ENCODE measurements at regions not wholly inside any gene's neighbourhood (a gene's known extent, or its start where the extent isn't known, plus 50 kb on each side); places are given as distances from the start of the nearest gene placed in this dataset.
A peak's percentile ranks its signal among the peaks of the same experiment; 100 is the strongest.

DNA sequence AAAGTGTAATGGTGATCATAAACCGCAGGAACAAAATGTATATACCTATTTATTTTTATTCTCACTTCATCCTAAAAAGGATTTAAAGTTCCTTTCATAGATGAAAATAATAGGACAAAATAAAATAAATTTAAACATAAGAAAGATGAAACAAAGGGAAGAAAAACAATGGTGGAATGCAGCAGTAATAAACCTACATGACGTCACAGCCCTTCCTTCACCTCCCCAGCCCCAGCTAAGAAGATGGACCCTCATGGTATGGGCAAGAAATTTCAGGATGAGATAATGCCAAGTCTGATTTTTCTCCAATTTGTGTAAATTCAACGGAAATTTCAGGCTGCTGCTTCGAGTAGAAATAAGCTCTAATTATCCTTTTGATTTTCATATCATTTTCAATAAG lies 381.0 kb downstream of the LRIG3 start:
- no peaks in the 10 kb centered on the region for H3K9me3 ChIP-seq
- intact Hi-C loops (cut with DNase I) = loop anchor here (10.0 kb wide), 2 partner anchors 194 to 376 kb away; no protein-coding TSS in a partner anchor
- DNase-seq (ENCODE audit: low spot score in 2 of 2) = no peak
- H3K4me3 ChIP-seq = no peak overlapping the region
- H3K36me3 ChIP-seq = no peaks in the 10 kb centered on the region
- H3K4me1 ChIP-seq = peaks cover 0 to 2% of the 10 kb centered on the region in 2 donors
- TF ChIP-seq, protein P1, sequence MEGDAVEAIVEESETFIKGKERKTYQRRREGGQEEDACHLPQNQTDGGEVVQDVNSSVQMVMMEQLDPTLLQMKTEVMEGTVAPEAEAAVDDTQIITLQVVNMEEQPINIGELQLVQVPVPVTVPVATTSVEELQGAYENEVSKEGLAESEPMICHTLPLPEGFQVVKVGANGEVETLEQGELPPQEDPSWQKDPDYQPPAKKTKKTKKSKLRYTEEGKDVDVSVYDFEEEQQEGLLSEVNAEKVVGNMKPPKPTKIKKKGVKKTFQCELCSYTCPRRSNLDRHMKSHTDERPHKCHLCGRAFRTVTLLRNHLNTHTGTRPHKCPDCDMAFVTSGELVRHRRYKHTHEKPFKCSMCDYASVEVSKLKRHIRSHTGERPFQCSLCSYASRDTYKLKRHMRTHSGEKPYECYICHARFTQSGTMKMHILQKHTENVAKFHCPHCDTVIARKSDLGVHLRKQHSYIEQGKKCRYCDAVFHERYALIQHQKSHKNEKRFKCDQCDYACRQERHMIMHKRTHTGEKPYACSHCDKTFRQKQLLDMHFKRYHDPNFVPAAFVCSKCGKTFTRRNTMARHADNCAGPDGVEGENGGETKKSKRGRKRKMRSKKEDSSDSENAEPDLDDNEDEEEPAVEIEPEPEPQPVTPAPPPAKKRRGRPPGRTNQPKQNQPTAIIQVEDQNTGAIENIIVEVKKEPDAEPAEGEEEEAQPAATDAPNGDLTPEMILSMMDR (IDR thresholded peaks at IDR 0.05) = no peak
- no peaks in the 10 kb centered on the region for H3K27me3 ChIP-seq
- no peak overlapping the region for H3K27ac ChIP-seq

DNA sequence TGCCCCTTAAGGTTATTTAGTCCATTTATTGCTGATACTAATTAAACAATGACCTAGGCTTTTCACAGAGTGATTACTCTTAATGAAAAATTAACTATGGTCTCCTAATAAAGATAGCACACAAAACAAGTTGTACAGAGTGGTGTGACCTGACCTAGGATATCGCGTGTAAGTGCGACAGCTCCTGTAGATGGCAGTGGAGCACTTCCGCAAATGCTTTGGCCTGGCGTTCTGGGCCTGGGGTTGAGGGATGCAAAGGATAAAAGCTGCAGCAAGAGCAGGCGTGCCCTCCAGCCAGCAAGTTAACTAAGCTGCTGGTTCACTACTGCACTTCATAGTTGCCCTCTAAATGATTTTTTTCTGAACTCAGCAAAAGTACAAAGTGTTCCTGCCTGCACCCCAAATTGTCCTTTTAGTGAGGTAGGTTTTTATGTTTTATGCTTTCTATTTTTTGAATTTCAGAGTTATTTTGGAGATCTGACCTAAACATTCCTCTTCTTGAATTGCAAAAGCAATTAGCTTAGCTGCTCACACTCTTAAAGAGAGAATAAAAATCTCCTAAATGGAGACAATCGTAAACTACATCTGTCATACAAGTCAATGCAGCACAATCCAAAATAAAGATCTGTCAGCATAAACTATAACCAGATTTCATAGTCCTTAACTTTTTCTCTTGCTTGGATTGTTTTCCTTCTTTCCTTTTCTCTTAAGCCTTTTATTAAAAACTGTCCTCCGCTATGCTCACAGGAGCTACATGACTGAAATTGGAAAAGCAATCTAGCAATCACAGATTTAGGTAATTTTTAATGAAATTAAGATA lies 379.6 kb downstream of the LRIG3 start:
- H3K4me3 ChIP-seq = no peak overlapping the region
- H3K36me3 ChIP-seq = no peaks in the 10 kb centered on the region
- peak in 1 of 2 donors; percentile 74 for DNase-seq (ENCODE audit: low spot score in 2 of 2)
- no peak overlapping the region for H3K27ac ChIP-seq
- TF ChIP-seq, protein P1 (IDR thresholded peaks at IDR 0.05) = peak; percentile 47 to 81 (median 66)
- H3K9me3 ChIP-seq = no peaks in the 10 kb centered on the region
- no peaks in the 10 kb centered on the region for H3K27me3 ChIP-seq
- peaks cover 0 to 2% of the 10 kb centered on the region in 2 donors for H3K4me1 ChIP-seq
- intact Hi-C loops (cut with DNase I) = loop anchor here (2.0 to 5.0 kb wide), 2 partner anchors 546 to 612 kb away; no protein-coding TSS in a partner anchor

DNA sequence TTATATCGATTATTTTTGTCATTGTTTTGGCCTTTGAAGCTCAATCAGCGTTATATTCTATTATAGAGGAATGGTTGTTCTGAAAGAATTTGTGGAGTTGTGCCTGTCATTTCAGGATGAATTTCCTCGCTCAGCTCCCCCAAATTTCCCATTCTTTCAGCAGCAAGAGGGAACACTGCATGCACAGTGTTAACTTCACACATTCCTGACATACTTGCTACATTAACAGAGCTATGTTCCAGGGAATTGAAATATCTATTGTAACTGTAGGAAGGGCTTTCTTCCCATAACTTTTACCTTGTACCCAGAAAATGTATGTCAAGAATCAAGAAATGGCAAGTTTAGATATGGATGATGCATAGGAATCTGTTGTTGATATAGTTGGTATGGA lies 379.0 kb downstream of the LRIG3 start:
- Histone ChIP-seq H3K27me3 (no peaks in the 10 kb centered on the region), H3K4me1 (peaks cover 0 to 2% of the 10 kb centered on the region in 2 donors), H3K9me3 (no peaks in the 10 kb centered on the region), H3K27ac (no peak overlapping the region), H3K4me3 (no peak overlapping the region), H3K36me3 (no peaks in the 10 kb centered on the region)
- intact Hi-C loops (cut with DNase I) = loop anchor here (2.0 to 5.0 kb wide), 2 partner anchors 546 to 611 kb away; no protein-coding TSS in a partner anchor
- TF ChIP-seq, protein P1 (IDR thresholded peaks at IDR 0.05) = no peak
- no peak for DNase-seq (ENCODE audit: low spot score in 2 of 2)

DNA sequence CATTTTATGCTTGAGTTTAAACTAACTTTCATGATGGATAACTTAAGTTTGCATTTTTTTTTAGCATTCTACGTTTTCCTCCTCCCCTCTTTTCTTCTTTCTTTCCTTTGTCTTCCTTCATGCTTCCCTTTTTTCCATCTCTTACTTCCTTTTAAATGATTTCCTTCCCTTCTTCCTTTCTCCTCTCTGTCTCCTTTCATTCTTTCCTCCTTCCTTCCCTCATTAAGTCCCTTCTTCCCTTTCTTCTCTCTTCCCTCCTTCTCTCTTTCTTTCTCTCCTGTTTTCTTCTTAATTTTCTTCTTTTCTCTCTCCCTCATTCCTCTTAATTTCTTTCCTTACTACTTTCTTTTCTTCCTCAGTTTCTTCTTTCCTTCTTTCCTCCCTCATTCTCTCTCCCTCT lies 376.0 kb downstream of the LRIG3 start:
- H3K4me1 ChIP-seq = peaks cover 0 to 2% of the 10 kb centered on the region in 2 donors

DNA sequence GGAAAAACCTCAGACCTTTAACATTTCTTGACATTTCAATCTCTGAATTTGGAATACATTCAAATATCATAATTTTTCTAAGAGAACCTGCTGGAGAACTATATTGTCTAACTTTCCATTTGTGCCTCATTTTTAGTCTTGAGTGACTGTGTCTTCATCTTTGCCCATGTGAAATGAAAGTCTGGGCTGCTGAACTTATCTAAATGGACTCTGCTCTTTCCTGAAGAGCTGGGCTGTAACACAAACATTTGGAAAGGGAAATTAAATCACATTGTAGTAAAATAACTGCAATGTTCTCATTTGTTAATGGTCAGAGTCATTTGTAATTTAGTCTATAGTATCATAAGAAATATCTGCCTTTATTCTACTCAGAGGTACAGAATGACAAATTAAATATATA lies 373.1 kb downstream of the LRIG3 start:
- TF ChIP-seq, protein P1 (IDR thresholded peaks at IDR 0.05) = no peak
- H3K36me3 ChIP-seq = no peaks in the 10 kb centered on the region
- H3K4me3 ChIP-seq = no peak overlapping the region
- no peak for DNase-seq (ENCODE audit: low spot score in 2 of 2)
- no peaks in the 10 kb centered on the region for H3K27me3 ChIP-seq
- H3K9me3 ChIP-seq = no peaks in the 10 kb centered on the region
- no peaks in the 10 kb centered on the region for H3K4me1 ChIP-seq
- intact Hi-C loops (cut with DNase I) = no loop called here
- H3K27ac ChIP-seq = no peak overlapping the region

More for the DNA sequence above, 376.0 kb downstream of the LRIG3 start:
- no peaks in the 10 kb centered on the region for H3K36me3 ChIP-seq
- H3K27me3 ChIP-seq = no peaks in the 10 kb centered on the region
- TF ChIP-seq, protein P1 (IDR thresholded peaks at IDR 0.05) = no peak
- DNase-seq (ENCODE audit: low spot score in 2 of 2) = no peak
- H3K4me3 ChIP-seq = no peak overlapping the region
- no peaks in the 10 kb centered on the region for H3K9me3 ChIP-seq
- intact Hi-C loops (cut with DNase I) = loop anchor here (5.0 kb wide), 1 partner anchor 608 kb away; no protein-coding TSS in a partner anchor
- no peak overlapping the region for H3K27ac ChIP-seq
